ENCODE measurements at regions not wholly inside any gene's neighbourhood (a gene's known extent, or its start where the extent isn't known, plus 50 kb on each side); places are given as distances from the start of the nearest gene placed in this dataset.

DNA sequence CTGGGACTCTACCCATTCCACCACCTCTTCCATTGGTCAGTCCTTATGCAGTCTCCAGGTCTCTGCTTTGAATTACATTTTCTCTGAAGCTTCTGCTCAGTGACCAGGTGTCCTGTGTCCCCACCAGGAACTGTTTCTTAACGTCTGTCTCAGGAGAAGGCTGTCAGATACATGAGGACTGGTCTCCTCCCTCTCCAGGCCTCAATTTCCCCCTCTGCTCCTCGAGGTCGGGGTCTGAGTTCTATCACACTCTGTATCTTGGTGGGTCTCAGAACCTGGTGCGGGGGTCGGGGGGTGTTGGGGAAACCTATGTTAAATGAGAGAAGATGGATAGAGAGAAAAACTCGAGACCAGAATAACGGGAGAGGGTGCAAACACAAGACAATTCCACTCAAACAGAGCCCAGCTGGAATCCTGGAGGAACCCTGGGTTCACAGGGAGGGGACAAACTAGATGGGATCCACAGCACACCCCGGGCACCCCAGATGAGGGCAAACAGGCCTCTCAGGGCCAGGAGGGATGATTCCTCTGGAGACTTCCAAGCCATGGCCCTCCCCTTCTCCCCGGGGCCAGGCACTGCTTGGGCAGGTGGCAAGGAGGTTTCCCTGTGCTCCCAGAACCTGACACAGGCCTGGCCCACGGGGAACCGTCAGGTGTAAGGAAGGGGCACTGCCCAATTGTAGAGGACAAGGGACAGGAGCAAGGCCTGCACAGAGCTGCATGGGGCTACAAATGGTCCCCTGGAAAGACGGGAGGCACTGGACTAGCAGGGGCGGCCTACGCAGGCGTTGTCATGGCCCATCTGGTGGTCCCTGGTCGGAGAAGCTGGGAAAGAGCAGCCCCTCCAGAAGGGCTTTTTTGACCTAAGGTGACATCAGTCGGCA is 313.2 kb upstream of the DIO3 start:
- Histone ChIP-seq H3K4me3 (ENCODE audit: insufficient read depth, low read depth, low read length) (no peak overlapping the region), H3K27me3 (ENCODE audit: control insufficient read depth, insufficient read depth, low read length) (no peaks in the 10 kb centered on the region), H3K36me3 (replicated peaks; ENCODE audit: control insufficient read depth, insufficient read depth, low read length) (no peaks in the 10 kb centered on the region)
- peak; percentile 29 for DNase-seq

DNA sequence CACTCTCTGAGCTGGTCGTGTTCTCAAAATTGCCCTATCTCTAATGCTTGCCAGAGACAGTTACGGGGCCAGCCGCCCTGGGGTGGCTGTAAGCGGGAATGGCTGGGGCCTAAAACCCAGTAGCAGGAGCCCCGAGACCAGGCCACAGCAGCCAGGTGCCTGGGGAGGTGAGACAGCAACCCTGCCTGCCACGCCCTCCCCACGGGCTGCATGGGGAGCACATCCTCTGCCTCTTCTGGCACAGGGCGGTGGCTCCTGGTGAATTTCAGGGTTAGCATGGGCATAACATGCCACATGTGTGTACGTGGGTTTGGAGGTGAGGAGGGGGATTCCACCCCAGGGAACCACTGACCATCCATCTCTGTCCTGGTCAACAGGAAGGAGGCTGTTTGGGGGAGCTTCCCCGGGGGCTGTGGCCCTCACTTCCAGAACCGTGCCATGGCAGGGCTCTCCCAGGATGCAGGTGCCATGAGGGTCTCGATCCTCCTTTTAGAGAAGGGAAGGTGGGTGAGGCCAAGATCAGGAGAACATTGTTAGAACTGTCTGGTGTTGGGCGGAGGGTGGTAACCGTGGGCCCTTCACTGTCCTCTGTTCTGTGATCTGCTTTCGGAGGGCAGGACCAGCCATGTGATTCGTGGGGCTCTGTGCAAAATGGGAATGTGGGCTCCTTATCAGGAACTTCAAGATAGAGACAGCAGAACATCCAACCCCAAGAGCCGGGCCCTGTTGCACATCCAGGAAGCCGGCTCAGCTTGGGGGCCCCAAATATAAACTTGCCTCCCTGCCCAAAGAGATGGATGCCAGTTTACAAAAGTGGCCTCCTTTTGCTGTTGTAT is 312.2 kb upstream of the DIO3 start:
- no peak overlapping the region for H3K4me3 ChIP-seq (ENCODE audit: insufficient read depth, low read depth, low read length)
- peak; percentile 39 for DNase-seq
- H3K36me3 ChIP-seq (replicated peaks; ENCODE audit: control insufficient read depth, insufficient read depth, low read length), result no peaks in the 10 kb centered on the region
- no peaks in the 10 kb centered on the region for H3K27me3 ChIP-seq (ENCODE audit: control insufficient read depth, insufficient read depth, low read length)

DNA sequence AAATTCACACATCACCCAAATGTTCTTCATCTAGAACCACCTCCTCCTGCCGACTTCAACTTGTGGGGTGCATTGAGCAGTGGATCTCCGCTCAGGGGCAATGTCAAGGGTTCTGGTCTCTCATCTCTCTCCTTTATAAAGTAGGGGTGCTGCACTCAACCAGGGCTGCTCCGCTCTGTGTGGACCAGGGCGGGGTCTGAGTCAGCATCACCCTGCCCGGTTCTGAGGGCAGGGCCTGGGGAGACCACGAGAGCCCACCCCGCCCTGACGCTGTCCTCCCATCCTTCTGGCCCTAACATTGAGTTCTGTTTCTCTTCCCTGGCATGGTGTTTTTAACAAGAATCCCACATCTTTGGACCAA is 311.6 kb upstream of the DIO3 start:
- Histone ChIP-seq H3K27me3 (ENCODE audit: control insufficient read depth, insufficient read depth, low read length) (no peaks in the 10 kb centered on the region), H3K4me3 (ENCODE audit: insufficient read depth, low read depth, low read length) (no peak overlapping the region), H3K36me3 (replicated peaks; ENCODE audit: control insufficient read depth, insufficient read depth, low read length) (no peaks in the 10 kb centered on the region)
- DNase-seq, result peak; percentile 32

DNA sequence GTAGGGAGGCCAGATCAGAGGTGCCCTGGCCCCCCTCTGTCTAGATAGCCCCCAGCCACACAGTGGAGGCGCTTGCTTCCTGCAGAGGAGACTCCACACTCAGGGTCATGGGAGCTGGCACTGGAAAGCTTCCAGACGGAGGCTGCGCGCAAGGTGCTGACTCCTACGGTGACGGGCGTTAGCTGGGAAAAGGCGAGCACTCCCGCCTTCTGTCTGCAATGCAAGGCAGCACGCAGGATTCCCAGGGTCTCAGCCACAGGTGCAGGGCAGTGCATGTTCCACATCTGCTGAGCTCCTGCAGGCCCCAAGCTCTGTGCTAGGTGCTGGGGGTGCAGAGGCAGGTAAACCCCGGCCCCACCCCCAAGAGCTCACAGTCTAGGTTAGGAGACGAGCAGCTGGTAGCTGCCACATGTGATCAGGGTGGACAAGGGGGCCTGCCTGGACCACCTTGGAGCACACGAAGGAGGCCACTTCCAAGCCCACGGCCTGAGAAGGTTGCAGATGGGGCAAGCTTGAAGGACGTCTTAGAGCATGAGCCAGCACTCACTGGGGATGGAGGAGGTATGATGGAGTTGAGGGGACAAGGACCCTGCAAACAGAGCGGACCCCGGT is 310.9 kb upstream of the DIO3 start:
- H3K4me3 ChIP-seq (ENCODE audit: insufficient read depth, low read depth, low read length), result no peak overlapping the region
- H3K36me3 ChIP-seq (replicated peaks; ENCODE audit: control insufficient read depth, insufficient read depth, low read length), result no peaks in the 10 kb centered on the region
- DNase-seq, result peak; percentile 38
- no peaks in the 10 kb centered on the region for H3K27me3 ChIP-seq (ENCODE audit: control insufficient read depth, insufficient read depth, low read length)

DNA sequence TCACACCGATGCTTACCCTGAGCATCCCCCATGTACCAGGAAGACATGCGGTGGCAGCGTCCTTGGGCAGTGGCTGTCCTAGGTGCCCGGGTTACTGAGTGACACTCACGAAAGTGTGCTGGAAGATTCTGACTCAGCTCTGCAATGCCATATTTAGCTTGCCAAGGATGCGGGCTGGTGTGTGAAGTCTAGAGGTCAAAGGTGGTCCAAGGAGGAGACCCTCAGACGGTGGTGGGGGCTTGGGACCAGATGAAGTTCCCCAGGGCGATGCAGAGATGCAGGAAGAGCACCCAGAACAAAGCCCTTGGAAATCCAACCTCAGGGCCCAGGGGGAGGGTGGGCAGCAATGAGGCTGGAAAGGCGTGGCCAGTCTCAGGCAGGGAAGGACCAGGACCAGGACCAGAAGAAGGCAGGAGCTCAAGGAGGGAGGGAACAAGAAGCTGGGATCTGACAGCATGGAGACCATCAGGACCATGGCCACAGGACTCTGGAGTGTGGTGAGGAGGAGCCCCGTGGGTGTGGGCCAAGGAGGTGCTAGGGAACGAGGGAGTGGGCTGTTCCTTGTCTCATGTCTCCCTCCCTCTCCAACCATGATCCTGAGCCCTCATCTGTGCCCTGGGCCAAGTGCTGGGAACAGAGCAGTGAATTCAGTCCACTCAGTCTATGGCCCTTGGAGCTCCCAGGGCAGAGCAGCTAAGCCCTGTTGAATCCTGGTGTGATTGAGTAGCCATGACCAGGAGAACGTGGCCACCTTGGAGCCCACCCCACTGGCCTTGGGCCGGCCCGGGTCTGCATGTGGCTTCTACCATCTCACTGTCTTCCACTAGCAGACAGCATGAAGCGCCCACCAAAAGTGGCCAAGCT is 310.1 kb upstream of the DIO3 start:
- peak; percentile 13 for DNase-seq
- Histone ChIP-seq H3K4me3 (ENCODE audit: insufficient read depth, low read depth, low read length) (no peak overlapping the region), H3K27me3 (ENCODE audit: control insufficient read depth, insufficient read depth, low read length) (no peaks in the 10 kb centered on the region), H3K36me3 (replicated peaks; ENCODE audit: control insufficient read depth, insufficient read depth, low read length) (no peaks in the 10 kb centered on the region)

DNA sequence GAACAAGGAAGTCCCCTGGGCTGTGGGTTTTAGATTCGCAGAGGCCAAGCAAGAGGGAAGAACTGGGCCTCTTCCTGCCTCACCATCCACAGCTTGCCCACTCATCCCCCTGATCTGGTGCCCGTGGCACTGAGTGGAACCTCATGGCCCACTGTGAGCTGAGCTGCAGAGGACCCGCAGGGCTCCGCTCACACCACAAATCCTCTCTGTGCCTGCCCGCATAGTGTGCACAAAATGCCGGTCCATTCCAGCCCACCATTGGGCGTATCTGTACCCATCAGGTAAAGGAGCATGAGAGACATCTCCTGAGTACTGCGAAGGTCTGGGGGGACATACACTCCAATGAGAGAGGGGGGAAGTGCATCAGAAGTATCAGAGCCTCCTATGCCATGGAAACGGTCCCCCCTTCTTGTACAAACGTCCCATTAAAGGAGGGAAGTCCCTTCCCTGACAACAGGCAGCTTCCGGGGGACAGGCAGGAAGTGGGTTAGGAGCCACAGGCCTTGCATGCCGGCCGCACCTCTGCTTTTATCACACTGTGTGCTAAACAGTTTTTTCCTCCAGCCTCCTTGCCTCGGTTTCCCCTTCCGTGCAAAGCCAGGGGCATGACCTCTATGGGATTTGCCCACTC is 309.4 kb upstream of the DIO3 start:
- Histone ChIP-seq H3K36me3 (replicated peaks; ENCODE audit: control insufficient read depth, insufficient read depth, low read length) (no peaks in the 10 kb centered on the region), H3K4me3 (ENCODE audit: insufficient read depth, low read depth, low read length) (no peak overlapping the region), H3K27me3 (ENCODE audit: control insufficient read depth, insufficient read depth, low read length) (no peaks in the 10 kb centered on the region)
- peak; percentile 23 for DNase-seq

DNA sequence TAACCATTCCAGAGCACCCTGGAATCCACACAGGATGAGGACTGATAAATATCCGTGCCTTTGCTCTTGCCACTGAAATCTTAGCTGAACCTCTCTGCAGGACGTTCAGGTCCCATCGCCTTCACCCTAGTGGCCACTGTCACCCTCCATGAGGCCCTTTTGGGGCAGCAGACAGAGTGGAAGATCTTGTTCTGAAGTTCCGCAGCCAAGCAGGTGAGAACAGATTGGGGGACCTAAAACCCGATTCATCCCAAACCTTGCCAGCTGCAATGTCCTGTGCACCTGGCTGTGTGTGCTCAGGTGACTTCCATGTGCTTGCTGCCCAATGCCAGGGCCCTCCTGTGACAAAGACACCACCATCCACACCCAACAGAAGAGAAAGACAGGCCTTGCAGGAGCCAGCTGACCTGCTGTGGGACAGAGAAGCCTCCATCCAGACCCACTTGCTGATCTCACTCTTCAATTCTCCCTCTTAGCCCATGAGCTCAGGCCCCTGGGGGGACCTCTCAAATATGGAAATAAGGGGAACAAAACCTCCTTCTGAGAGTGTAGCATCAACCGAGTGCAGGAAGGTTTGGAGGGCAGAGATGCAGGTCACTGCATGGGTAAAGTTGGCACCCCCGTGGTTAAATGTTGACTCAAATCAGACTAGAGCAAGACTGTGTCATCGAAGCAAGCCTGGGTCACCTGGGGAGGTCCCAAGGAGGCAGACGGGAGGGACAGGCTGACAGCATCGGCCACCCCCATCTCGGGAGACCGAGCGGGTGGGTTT is 308.7 kb upstream of the DIO3 start:
- Histone ChIP-seq H3K27me3 (ENCODE audit: control insufficient read depth, insufficient read depth, low read length) (no peaks in the 10 kb centered on the region), H3K4me3 (ENCODE audit: insufficient read depth, low read depth, low read length) (no peak overlapping the region), H3K36me3 (replicated peaks; ENCODE audit: control insufficient read depth, insufficient read depth, low read length) (no peaks in the 10 kb centered on the region)
- DNase-seq, result peak; percentile 27

DNA sequence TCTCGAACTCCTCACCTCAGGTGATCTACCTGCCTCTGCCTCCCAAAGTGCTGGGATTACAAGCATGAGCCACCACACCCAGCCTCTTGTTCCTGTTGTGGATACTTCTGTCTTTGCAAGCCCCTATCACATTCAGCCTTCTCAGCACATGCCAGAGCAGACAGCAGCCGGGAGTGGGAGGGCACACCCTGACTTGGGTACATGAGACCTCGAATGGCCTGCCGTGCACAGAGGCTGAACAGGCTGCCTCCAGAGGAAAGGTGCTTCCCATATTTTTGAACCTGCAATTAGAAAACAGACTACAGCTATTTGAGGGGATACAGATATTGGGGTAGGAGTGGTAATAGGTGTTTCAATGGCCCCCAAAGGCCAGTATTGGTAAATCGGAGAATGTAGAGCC is 307.3 kb upstream of the DIO3 start:
- no peak overlapping the region for H3K4me3 ChIP-seq (ENCODE audit: insufficient read depth, low read depth, low read length)
- DNase-seq, result peak; percentile 8
- no peaks in the 10 kb centered on the region for H3K36me3 ChIP-seq (replicated peaks; ENCODE audit: control insufficient read depth, insufficient read depth, low read length)
- no peaks in the 10 kb centered on the region for H3K27me3 ChIP-seq (ENCODE audit: control insufficient read depth, insufficient read depth, low read length)

DNA sequence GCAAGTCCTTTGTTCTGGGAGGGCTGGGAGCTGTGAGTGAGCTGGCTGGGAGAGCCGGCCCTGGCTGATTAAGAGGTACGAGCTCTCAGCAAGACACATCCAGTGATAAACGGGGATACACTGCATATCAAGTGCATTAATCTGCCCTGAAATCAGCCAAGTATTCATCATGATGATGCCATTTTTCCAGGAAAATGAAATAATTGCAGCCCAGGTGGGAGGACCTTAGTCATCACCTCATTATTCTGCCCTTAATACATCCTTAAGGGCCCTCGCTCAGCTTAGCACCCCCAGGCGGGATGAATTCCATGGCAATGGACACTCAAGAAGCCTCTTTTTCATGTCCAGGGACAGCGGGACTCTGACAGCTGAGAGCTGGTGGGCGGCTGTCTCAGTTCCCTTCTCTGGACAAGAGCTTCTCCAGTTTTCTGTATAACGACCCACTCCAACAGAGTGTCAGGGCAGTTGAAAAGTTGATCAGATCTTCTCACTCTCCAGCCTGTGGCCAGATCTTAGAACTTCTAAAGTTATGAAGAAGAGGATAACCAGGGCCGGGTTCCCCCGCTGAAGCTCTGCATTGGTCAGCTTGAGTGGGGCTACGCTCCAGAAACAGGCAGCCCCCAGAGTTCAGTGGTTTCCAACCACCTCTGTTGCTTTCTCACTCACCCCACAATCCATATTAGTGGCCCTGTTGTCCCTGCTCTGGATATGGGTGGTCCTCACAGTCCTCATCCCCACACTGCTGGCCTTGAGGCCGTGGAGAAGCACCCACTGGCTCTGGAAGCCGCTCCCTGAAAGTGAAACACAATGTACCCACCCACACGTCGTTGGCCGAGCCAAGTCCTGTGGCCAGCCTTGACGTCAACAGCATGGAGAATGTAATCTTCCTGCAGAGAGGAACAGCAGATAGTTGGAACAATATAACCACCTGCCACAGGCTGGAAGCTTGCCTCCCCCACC is 306.2 kb upstream of the DIO3 start:
- Histone ChIP-seq H3K27me3 (ENCODE audit: control insufficient read depth, insufficient read depth, low read length) (no peaks in the 10 kb centered on the region), H3K4me3 (ENCODE audit: insufficient read depth, low read depth, low read length) (no peak overlapping the region), H3K36me3 (replicated peaks; ENCODE audit: control insufficient read depth, insufficient read depth, low read length) (no peaks in the 10 kb centered on the region)
- DNase-seq, result peak; percentile 10

DNA sequence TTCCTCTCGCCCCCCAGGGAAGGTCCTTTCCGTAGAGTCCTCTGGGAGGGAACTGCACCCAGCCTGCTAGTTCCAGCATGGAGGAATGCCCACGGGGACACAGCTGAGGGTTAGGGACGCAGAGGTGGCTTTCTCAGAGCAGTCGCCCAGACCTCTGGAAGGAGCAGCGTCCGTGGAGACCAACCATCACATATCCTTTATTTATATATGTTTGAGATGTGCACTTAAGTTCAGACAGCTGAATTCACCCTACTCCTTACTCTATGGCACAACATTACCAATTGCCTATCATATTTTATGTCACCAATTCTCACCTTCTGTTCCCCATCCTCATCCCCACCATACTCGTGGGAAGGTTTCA is 305.6 kb upstream of the DIO3 start:
- H3K27me3 ChIP-seq (ENCODE audit: control insufficient read depth, insufficient read depth, low read length), result no peaks in the 10 kb centered on the region
- no peak for DNase-seq
- H3K4me3 ChIP-seq (ENCODE audit: insufficient read depth, low read depth, low read length), result no peak overlapping the region
- no peaks in the 10 kb centered on the region for H3K36me3 ChIP-seq (replicated peaks; ENCODE audit: control insufficient read depth, insufficient read depth, low read length)

DNA sequence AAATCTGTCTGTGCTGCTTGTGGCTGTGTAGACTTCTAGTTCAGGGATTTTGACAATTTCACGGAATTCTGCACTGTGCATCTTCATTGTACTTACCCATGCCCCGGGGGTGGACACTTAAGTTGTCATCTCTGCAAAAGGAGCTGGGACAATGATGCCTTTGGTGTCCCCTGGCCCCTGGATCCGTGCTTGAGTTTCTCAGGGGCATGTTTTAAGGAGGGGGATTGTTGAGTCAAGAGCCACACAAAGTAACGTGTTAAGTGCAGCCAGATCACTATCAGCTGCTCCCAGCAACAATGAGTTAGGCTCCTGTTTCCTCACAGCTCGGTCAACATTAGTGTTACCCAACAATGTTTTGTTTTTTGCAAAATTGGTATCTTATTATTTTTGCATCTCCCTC is 305.0 kb upstream of the DIO3 start:
- peak; percentile 8 for DNase-seq
- H3K36me3 ChIP-seq (replicated peaks; ENCODE audit: control insufficient read depth, insufficient read depth, low read length), result no peaks in the 10 kb centered on the region
- no peak overlapping the region for H3K4me3 ChIP-seq (ENCODE audit: insufficient read depth, low read depth, low read length)
- H3K27me3 ChIP-seq (ENCODE audit: control insufficient read depth, insufficient read depth, low read length), result no peaks in the 10 kb centered on the region

DNA sequence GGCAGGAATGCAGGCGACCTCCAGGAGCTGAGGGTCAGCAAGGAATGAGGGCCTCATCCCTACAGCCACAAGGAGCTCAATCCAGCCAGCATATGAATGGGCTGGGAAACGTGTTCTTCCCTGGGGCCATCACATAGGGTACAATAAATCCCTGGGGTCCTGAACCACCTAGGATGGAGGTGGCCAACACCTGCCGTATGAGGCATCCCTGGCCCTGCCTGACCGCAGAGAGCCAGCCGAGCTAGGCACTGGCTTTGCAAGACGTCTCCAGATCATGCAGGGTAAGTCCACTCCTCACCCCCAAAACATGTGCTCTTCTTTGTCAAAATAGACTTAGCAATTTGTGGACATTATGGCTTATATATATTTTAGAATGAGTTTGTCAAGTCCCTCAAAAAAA is 303.7 kb upstream of the DIO3 start:
- Histone ChIP-seq H3K36me3 (replicated peaks; ENCODE audit: control insufficient read depth, insufficient read depth, low read length) (no peaks in the 10 kb centered on the region), H3K4me3 (ENCODE audit: insufficient read depth, low read depth, low read length) (no peak overlapping the region), H3K27me3 (ENCODE audit: control insufficient read depth, insufficient read depth, low read length) (no peaks in the 10 kb centered on the region)
- peak; percentile 12 for DNase-seq
